ENCODE measurements at regions not wholly inside any gene's neighbourhood (a gene's known extent, or its start where the extent isn't known, plus 50 kb on each side); places are given as distances from the start of the nearest gene placed in this dataset.
A peak's percentile ranks its signal among the peaks of the same experiment; 100 is the strongest.

DNA sequence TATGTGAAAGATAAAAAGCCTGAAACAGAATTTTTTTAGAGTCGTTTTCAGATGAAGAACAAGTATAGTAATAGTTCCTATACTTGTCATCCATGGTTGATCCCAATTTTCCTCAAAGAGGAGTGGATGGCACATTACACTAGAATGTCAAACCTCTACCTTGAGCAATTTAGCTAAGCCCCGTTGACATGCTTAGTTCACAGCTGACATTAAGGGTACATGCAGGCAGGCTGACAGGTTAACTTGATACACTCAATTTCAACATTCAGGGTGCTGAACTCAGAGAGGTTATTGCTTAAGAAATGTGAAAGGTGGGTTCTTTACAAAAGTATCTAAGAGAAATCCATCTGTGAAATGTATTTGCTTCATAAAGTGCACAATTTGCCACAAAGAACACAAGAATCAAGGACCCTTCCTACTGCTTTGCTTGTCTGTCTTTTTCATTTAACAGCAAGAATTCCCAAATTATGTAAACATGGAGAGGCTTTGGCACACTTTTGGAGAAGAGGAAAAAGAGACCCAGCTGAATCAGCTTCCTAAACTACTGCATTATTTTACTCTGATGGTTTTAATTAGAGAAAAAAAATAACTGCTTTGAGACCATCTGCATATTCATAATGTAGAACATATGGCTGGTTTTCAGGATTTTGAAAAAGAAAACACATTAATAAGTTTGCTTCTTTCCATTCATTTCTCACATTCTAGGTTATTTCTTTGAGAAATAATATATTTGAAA lies 122.5 kb upstream of the DDIT4L start:
- ChIA-PET POLR2A (no interaction called here), CTCF (interaction anchor here (1.8 kb wide), 1 partner anchor 220 kb away, joined by 8 read pairs; no protein-coding TSS in a partner anchor)
- H3K9me3 ChIP-seq (ENCODE audit: control insufficient read depth, insufficient read depth, low read length): no peaks in the 10 kb centered on the region
- no peak overlapping the region for H3K4me3 ChIP-seq (ENCODE audit: low read depth, low read length)
- TF ChIP-seq, protein P1, sequence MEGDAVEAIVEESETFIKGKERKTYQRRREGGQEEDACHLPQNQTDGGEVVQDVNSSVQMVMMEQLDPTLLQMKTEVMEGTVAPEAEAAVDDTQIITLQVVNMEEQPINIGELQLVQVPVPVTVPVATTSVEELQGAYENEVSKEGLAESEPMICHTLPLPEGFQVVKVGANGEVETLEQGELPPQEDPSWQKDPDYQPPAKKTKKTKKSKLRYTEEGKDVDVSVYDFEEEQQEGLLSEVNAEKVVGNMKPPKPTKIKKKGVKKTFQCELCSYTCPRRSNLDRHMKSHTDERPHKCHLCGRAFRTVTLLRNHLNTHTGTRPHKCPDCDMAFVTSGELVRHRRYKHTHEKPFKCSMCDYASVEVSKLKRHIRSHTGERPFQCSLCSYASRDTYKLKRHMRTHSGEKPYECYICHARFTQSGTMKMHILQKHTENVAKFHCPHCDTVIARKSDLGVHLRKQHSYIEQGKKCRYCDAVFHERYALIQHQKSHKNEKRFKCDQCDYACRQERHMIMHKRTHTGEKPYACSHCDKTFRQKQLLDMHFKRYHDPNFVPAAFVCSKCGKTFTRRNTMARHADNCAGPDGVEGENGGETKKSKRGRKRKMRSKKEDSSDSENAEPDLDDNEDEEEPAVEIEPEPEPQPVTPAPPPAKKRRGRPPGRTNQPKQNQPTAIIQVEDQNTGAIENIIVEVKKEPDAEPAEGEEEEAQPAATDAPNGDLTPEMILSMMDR (IDR thresholded peaks at IDR 0.05; ENCODE audit: low read depth, low read length): no peak
- DNase-seq (ENCODE audit: low read depth, low spot score): no peak
- no peak overlapping the region for H3K27ac ChIP-seq (ENCODE audit: low read depth, low read length)
- H3K27me3 ChIP-seq (ENCODE audit: control insufficient read depth, insufficient read depth, low read length): no peaks in the 10 kb centered on the region

DNA sequence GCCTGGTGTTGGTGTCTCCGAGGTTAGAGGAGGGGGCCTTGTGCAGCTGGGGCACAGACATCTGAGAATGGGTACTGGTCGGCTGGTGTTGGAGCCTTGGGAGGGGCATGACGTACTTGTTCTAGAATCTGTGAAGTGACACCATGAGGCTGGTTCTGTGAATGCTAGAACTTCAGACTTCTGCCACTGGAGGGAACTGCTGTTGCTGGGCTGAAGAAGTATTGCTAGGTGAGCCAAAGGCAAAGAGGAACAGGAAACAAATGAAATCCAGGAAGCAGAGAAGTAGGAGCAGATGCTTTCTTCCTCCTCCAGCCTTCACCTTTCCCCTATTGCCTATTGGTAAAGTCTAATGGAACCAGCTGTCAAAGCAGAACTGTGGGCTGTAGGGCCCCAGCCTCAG lies 120.9 kb upstream of the DDIT4L start:
- H3K4me3 ChIP-seq (ENCODE audit: low read depth, low read length): no peak overlapping the region
- H3K27me3 ChIP-seq (ENCODE audit: control insufficient read depth, insufficient read depth, low read length): no peaks in the 10 kb centered on the region
- no peaks in the 10 kb centered on the region for H3K9me3 ChIP-seq (ENCODE audit: control insufficient read depth, insufficient read depth, low read length)
- H3K27ac ChIP-seq (ENCODE audit: low read depth, low read length): no peak overlapping the region
- ChIA-PET CTCF (no interaction called here), POLR2A (no interaction called here)
- TF ChIP-seq, protein P1 (IDR thresholded peaks at IDR 0.05; ENCODE audit: low read depth, low read length): peak; percentile 21; the same call in 1 of the 2 replicates
- no peak for DNase-seq (ENCODE audit: low read depth, low spot score)

DNA sequence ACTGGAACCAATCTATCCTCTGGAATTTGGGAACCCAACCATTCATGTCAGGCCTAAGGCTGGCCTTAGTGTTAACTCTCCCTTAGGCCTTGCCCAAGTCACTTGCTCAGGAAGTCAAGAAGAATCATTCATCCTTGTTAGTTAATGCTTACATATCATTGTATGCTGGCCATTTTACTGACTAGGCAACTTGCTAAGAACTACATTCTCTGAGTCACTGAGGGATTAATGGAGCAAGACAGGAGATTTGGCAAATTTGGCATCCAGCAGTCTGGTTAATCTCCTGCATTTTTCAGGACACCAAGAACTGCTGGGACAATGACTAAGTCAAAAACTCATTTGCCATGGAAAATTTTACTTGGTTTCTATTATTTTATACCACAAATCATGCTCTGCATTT lies 115.8 kb upstream of the DDIT4L start:
- CTCF ChIA-PET: no interaction called here

DNA sequence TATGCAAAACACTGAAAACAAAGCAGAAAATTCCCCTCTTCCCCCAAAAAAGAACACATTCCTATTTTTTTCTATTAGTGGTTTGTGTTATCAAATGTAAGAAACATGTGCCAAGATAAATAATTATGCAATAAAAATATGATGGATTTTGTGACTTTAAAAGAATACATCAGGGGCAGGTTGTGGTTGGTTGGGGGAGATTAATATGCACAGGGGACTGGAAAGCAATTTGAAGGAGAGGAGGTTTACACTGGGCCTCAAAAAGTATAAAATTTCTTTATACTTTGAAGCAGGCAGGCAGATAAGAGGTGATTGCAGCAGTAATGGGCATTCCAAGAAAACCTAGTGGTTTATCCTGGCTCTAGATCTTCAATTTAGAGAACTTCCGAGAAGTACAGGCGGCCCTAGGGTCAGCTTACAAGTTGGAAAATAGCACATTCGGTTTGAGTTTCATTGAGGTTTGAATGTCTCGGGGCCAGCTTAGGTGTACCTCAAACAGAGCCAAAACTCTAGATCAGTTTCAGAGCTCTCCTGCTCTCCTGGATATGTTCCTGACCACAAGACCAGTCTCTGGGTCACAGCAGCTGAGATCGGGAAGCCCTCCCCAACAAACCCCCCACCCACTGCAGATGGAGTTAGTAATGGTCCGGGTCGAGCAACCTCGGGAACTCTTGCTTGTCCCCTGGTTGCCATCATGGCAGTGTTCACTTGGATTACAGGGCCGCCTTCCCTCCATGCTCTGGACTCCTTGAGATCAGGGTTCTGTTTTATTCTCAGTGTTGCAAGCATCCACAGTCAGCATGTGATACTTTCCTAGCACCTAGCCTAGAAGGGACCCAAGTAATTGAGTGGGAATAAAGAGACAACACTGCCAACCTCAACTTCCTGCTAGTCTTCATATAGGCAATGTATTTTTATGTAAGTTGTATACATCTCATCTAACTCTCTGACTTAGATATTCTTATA lies 112.1 kb upstream of the DDIT4L start:
- POLR2A ChIA-PET: no interaction called here
- H3K9me3 ChIP-seq (ENCODE audit: control insufficient read depth, insufficient read depth, low read length): no peaks in the 10 kb centered on the region
- CTCF ChIA-PET: no interaction called here
- TF ChIP-seq, protein P1 (IDR thresholded peaks at IDR 0.05; ENCODE audit: low read depth, low read length): no peak
- H3K27ac ChIP-seq (ENCODE audit: low read depth, low read length): no peak overlapping the region
- H3K4me3 ChIP-seq (ENCODE audit: low read depth, low read length): no peak overlapping the region
- H3K27me3 ChIP-seq (ENCODE audit: control insufficient read depth, insufficient read depth, low read length): no peaks in the 10 kb centered on the region
- no peak for DNase-seq (ENCODE audit: low read depth, low spot score)

More for the DNA sequence above, 115.8 kb upstream of the DDIT4L start:
- DNase-seq (ENCODE audit: low read depth, low spot score): no peak
- TF ChIP-seq, protein P1 (IDR thresholded peaks at IDR 0.05; ENCODE audit: low read depth, low read length): no peak
- Histone ChIP-seq H3K4me3 (ENCODE audit: low read depth, low read length) (no peak overlapping the region), H3K9me3 (ENCODE audit: control insufficient read depth, insufficient read depth, low read length) (no peaks in the 10 kb centered on the region), H3K27ac (ENCODE audit: low read depth, low read length) (no peak overlapping the region), H3K27me3 (ENCODE audit: control insufficient read depth, insufficient read depth, low read length) (no peaks in the 10 kb centered on the region)
- POLR2A ChIA-PET: no interaction called here

Measured in AG04450 (cell line).